Skin of body (tissue), 1 donor: ENCODE measurements at regions not wholly inside any gene's neighbourhood (a gene's known extent, or its start where the extent isn't known, plus 50 kb on each side); places are given as distances from the start of the nearest gene placed in this dataset.
"Not testable (repeated sequence)": the region's sequence is repeated elsewhere in the genome, so short reads cannot be mapped to it uniquely, and the experiment has no call there.

Experiments
- DNase-seq: peaks from one replicate; lab custom pipeline; 2025; lab: John Stamatoyannopoulos, UW

DNA sequence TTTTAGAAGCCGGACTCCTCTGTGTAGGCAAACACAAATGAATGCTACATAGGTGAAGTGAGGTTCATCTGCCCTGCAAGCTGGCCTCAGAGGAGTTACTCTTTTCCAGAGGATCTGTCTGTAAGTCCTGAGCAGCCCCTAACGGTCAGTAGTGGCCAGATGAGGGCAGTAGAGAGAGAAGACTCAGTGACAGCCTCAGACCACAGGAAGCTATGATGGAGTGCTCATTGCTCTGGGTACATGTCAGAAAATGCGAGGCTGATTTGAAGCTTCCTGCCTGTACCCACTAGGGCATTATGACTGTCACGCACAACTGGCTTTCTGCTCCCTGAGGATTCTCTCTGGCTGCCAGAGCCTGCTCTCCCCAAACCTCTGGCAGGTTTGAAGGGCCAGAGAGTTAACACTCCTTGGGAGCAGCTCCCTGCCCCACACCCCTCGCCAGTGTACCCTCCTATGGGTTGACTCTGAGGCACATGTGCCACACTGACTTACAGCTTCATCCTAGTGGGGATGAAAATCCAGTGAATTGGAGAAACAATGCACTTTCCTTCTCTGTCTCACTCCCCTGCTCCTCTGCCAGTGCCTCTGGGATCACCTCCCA, 141.5 kb downstream of the GABRG2 start:
- peak; percentile 7 for DNase-seq

DNA sequence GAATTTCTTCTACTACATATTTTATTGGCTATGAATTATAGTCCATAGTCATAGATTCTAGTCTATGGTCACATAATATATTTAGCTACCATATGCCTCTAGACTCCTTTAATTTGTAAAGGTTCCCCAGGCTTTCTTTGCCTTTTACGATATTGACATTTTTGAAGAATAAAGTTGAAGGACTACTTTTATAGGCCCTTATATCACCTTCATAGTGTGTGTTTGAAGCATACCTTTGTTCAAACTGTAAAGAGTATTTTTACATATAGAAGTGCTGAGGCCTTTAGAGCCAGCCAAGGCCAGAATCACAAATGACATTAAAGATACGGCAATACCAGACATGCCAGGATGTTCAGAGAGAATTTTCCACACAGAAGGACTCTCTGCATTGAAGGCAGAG, 147.0 kb downstream of the GABRG2 start:
- DNase-seq: no peak

DNA sequence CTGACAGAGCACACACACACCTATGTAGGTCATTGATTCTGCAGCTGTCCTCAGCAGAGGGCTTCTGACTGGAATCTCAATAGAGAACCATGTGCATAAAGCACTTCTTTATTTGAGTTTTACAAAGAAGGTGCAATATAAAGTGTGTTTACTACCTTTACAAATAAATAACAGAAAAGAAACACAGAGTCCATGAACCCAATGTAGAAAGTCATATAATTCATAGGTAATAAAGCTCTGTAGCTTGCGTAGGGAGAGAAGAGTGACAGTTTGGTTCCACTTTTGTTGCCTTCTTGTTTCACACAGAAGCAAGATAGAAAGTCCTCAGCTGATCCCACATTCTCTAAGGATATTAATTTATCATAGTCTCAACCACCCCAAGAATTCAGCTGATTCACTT, 149.5 kb downstream of the GABRG2 start:
- DNase-seq: no peak

DNA sequence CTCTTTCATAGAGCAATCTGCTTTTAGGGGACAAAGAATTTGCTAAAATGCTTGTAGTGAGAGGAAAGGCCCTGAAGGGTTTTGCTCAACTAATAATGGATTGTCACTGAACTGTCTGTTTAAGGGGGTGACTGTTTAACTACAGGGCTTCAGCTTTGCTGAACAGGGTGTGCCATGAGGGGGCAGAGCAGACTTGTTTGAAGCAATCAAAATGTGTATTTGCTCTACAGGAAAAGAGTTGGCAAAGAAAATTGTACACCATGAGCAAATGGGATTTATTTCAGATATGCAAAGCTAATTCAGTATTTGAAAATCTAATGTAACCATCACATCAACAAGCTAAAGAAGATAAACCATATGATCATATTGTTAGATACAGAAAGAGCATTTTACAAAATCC, 154.3 kb downstream of the GABRG2 start:
- DNase-seq: no peak

DNA sequence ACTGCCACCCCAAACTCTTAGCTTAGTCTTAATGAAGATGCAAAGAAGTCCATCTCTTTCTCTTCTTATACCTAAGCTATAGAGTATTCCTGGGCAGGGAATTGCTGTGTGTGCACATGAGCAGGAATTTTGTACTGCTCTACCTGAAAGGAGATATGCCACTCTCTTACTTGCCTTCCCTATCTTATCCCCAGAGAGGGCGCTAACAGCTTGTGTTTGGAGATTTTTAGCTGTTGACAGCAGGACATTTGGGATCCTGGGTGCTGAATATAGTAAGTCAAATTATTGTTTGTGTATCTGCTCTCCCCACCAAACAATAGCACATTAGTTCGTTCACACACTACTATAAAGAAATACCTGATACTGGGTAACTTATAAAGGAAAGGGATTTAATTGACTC, 159.5 kb downstream of the GABRG2 start:
- DNase-seq: no peak

DNA sequence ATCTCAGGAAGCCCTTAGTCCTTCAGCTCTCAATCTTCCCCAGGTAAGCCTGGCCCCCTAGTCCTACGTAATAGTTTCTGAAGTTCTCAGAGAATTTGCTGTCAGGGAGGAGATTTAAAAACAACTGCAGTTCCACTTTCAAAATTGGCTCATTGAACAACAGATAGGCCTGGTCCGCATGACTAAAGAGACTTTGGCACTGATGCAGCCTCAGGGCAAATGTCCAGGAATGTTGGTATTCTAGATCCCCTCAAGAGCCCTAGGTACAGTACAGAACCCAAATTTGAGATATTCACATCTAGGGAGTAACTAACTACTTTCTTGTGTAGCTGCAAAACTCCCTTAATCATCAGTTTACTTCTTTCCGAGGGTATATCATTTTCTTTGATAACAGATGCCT, 162.8 kb downstream of the GABRG2 start:
- no peak for DNase-seq

DNA sequence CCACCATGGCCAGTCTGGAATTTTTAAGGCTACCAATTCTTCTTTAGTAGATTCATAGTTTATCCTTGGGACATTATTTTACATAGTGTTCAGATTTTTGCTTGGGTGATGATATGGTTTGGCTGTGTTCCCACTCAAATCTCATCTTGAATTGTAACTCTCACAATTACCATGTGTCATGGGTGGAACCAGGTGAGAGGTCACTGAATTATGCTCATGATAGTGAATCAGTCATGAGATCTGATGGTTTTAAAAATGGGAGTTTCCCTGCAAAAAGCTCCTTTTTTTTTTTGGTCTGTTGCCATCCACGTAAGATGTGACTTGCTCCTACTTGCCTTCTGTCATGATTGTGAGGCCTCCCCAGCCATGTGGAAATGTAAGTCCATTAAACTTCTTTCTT, 163.9 kb downstream of the GABRG2 start:
- no peak for DNase-seq

DNA sequence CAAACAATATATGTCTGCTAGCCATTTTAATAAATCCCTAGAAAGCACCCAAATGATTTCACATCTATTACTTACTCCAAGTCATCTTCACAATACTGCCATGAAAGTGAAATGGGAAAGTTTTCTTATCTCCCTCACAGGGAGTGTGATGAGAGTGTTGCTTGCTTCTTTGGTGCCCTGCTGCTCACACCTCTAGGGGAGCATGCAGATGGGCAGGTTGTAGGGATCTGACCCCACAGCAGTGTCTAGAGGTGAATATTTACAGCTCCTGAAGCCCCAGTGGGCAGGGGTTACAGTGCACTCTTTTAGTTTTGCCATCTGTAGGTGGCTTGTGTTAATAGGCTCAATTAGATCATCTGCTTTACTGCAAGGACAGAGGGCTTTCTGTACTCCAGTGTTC, 173.2 kb downstream of the GABRG2 start:
- no peak for DNase-seq

DNA sequence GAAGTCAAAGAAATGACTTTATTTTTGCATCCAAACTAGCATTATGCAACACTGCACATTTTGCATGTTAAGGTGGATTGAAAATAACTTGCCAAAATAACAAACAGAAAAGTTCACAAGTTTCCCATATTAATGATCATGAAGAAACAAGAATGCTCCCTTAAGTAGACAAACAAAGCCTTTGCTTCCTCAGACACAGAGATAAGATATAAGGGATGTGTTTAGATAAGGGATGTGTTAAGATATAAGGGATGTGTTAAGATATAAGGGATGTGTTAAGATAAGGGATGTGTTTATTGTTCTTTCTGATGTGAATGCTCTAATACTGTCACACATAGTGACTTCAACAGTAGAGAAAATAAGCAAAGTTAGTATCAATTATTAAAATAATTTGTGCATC, 174.8 kb downstream of the GABRG2 start:
- no peak for DNase-seq

DNA sequence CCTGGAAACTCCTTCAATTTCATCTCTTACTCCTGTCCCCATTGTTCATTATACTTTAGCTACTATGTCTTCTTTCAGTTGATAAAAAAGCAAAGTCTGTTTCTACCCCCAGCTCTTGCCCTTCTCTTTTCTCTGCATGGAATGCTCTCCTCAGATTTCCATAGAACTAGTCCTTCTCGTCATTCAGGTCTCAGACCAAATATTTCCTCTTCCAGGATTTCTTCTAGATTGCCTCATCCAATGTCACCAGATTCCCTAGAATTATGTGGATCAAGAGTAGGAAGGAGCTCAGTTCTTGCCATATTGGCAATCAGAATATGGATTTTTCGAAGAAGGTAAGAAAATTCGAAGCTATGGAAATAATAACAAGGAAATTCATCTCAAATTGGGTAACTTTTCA, 176.1 kb downstream of the GABRG2 start:
- DNase-seq: no peak

DNA sequence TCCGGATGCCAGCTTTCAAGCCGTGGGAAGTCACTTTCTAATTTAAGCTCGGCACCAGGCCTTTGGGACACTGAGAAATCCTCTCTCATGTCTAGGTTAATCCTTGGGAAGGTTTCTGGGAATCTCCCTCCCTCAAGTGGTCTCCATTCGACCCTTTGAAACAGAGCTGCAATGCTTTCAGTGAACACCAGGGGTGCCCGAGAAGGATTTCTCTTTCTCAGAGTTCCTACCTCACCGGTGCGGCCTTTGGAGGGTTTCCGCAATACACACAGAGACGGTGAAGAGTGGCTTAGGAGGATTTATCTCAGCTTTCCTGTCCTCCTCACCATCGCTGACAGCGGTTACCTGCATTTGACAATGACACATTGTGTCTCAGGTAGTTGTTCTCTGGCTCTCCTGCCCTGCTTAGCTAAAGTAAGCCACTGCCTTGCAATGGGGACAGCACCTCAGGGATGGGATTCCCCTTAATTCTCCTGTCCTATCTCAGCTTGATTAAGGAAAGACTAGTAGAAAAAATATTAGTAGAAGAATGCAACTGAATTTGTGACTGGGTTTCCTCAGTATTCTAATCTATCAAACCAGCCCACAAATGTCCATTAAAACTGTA, 180.6 kb downstream of the GABRG2 start:
- no peak for DNase-seq

DNA sequence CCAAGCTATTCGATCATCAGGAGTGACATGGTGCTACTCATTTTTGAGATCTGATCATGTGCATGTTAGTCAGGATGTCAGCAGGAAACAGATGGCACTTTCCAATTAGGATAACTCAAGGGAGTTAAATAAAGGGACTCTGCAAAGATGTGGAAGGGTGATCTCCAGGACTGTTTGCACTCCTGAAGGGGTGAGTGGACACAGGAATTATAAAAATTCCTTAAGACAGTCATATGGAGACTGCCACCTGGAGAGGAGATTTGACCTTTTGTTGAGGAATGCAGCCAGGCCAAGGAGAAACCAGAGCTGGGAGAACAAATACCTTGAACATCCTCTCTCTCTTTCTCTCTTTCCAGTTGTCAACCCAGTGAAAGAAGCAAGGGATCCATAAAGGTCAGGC, 189.1 kb downstream of the GABRG2 start:
- DNase-seq: no peak

DNA sequence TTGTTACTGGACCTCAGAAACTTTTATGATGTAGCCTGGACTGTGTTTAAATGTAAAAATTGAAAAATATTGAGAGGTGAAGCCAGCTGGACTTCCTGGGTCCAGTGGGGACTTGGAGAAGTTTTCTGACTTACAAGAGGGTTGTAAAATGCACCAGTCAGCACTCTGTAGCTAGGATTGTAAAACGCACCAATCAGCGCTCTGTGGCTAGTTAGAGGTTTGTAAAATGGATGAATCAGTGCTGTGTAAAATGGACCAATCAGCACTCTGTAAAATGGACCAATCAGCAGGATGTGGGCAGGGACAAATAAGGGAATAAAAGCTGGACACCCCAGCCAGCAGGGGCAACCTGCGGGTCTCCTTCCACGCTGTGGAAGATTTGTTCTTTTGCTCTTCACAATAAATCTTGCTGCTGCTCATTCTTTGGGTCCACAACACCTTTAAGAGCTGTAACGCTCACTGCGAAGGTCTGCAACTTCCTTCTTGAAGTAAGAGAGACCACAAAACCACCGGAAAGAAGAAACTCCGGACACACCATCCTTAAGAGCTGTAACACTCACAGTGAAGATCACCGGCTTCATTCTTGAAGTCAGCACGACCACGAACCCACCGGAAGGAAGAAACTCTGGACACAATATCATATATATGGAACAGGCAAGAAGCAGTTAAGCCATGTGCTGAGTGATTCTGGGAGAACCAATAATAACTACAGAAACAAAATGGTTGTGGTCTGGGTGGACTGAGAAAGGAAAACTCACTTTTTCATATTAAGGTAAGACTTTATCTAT, 201.3 kb downstream of the GABRG2 start:
- DNase-seq: no peak

DNA sequence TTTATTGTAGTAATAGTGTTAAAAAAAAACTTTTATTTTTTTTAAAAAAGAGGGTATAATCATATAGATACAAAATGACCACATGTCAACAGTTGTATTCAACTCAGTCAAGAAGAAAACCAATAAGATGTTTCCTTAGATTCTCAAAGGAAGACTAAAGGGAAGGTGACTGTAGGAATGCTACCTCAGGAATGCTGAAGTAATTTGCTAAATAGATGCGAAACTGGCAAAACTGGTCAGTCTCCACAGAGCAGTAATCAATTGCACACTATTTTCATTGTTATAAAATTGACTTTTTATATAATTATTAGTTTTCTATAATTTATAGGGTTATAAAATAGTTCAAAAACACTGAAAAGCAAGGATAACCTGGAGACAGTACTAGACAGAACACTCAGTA, 204.8 kb downstream of the GABRG2 start:
- DNase-seq: no peak

DNA sequence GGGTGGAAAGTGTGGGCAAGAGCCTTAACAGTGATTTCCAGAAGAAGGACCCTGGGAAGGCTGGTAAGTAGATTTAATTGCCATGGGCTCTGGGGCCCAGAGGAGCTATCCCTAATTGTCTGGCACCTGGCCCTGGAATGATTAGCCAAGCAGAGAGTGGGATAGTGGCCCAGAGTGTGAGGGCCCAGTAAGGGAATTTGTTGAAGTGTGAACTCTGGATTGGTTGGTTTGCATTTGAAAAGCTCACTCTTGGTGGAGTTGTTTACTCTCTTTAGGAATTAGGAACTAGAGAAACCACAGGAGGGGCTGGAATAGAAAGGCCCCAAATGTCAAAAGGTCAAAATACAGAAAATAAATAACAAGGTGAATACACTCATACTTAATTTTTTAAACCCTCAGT, 207.1 kb downstream of the GABRG2 start:
- no peak for DNase-seq

DNA sequence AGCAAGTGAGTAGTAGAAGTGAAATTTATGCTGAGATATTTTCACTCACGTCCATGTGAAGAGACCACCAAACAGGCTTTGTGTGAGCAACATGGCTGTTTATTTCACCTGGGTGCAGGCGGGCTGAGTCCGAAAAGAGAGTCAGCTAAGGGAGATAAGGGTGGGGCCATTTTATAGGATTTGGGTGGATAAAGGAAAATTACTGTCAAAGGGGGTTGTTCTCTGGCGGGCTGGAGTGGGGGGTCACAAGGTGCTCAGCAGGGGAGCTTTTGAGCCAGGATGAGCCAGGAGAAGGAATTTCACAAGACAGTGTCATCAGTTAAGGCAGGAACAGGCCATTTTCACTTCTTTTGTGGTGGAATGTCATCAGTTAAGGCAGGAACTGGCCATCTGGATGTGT, 207.8 kb downstream of the GABRG2 start:
- not testable (repeated sequence) for DNase-seq

DNA sequence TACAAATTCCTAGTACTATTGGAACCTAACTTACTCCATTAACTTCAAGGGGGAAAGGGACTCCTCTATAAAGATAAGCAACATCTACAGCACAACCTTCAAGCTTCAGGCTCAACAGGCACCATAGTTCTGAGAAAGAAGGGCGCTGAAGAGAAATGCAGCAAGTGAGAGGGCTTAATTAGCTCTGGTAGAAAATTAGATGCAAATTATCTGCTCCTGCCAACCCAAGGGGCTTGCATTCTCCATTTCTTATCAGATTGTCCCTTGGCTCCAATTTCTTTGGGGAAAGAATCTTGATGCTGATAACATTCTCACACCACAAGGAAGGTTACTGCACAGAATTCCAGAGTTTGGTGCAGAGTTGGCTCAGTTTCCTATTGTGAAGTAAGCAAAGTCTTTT, 214.6 kb downstream of the GABRG2 start:
- DNase-seq: no peak

DNA sequence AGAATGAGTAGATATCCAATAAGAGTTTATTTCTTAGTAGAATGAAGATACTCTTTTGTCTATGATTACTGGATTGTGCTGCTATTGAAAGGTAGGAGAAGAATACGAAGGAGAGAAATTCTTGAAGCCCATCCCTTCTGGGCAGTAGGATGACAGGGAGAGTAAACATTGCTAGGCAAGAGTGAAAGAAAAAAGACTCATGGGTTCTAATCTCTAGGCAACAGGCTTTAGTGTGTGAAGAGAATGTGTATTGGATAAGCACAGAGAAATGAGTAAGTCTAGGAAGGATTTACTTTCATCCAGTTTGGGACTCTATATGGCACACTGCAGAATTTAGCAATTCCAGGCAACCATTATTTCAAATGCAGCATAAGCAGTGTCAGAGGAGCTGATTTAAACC, 216.0 kb downstream of the GABRG2 start:
- DNase-seq: no peak

DNA sequence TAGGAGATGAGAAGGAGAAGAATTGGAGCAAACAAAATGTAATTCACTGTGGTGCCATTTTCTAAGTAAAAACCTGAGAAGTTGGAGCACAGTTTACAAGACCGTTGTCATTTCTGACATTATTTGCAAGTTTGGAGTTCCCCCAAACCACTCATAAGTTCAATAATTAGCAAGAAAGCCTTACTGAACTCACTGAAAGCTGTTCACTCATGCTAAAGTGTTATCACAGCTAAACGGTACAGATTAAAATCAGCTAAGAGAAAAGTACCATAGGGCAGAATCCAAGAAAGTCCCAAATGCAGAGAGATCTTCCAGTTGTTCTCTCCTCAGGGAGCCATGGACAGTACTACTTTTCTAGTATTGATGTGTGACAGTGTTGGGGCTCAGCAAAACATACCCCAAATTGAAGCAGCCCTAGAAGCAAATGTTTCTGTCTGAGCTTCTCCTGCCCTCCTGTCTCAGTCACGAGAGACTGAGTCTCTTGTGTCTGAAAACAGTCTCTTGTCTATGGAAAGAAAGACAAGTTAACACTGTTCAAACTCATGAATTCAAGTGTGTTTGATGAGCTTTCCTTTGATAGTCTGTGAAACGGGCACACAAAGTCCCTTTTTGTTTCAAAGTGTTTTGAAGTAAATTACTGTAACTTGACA, 221.2 kb downstream of the GABRG2 start:
- DNase-seq: no peak

DNA sequence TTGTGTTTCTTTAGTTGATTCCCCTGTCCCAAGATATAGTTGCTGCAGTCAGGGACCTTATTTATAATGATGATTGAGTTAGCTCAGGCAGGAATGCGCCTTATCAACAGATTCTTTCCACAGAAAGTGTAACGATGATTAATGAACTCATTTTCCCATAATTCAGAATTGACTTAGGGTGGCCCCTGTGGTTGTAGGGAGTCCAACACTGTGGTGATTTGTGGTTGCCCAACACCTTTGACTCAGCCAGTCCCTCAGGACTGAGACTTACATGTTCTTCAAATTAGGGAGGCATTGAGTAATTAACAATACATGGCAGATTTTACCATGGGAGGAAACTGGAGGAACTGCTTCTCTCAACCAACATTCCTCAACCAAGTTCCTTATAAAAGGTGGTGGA, 221.9 kb downstream of the GABRG2 start:
- no peak for DNase-seq

DNA sequence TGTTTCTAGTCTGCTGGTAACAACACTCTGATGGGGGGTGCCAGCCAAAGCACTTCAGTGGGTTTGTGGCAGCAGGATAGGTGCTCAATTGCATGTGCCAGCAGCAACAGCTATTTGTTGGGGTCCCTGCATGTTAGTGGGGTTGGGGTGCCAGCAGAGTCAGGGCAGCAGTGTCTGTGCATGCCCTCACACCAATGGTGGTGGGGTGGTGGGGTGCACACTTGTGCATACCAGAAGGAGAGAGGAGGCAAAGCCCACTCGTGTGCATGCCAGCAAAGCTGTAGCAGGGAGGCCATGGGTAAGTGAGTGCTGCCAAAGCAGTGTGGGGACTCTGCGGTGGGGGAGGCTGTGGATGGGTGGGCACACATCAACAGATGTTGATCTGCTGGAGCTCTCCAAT, 232.2 kb downstream of the GABRG2 start:
- DNase-seq: no peak

DNA sequence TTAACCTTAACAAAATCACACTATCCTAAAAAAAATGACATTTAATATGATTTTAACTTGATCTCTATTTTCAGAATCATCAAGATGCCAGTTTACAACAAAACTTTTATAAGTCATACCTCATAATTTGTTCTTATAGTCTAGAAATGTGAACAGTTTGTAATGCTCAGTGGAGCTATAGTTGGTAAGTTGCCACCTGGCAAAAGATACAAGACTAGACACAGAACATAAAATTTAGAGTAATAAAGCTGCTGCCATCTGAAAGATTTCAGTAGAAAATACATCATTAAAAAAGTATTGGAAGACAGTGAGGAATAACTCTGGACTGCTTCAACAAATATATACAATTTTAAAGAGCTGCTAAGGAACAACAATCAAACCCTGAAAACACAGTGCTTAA, 233.8 kb downstream of the GABRG2 start:
- DNase-seq: no peak

DNA sequence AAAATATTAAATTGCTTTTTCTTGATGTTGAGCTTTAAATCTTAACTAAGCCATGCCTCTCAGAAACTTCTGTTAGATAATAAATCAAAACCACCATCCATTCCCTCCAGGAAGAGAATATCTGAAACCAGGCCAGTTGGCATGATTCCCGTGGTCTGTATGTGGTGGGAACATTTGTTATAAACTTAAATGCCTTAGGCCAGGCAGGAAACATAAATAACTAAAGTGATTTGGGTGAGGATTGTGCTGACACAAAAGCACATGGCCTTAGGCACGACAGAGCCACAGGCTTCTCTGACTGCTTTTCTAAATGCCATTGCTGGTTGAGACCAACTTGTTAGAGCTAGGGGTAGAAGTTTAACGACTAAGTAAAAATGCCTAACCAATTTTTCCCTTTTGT, 255.9 kb downstream of the GABRG2 start:
- peak; percentile 72 for DNase-seq
